ACC112 (cell line): ENCODE measurements at regions not wholly inside any gene's neighbourhood (a gene's known extent, or its start where the extent isn't known, plus 50 kb on each side); places are given as distances from the start of the nearest gene placed in this dataset.
A peak's percentile ranks its signal among the peaks of the same experiment; 100 is the strongest.

Source experiments
- H2AFZ ChIP-seq: fragments of 200-600 bp; sonication (generic); one replicate; pipeline ENCODE4 v1.6.0; 2017; ENCODE audit warnings: antibody characterized with exemption, low read length; ENCODE audit not compliant: unreplicated experiment
- H3K27ac ChIP-seq: fragments of 200-600 bp; sonication (generic); 2 replicates; pipeline ENCODE4 v1.5.1; 2014; ENCODE audit warnings: low read depth, mild to moderate bottlenecking, antibody characterized with exemption, low read length, moderate library complexity
- H3K27me3 ChIP-seq: fragments of 200-600 bp; sonication (generic); 2 replicates; pipeline ENCODE4 v1.6.1; 2014; ENCODE audit warnings: mild to moderate bottlenecking, antibody characterized with exemption, low read length, moderate library complexity, mixed read lengths; ENCODE audit not compliant: insufficient read depth
- H3K36me3 ChIP-seq: fragments of 200-600 bp; sonication (generic); 2 replicates; pipeline ENCODE4 v1.6.1; 2016; ENCODE audit warnings: mild to moderate bottlenecking, antibody characterized with exemption, low read length, moderate library complexity, mixed read lengths; ENCODE audit not compliant: insufficient read depth
- H3K4me1 ChIP-seq: fragments of 200-600 bp; sonication (generic); one replicate; pipeline ENCODE4 v1.6.1; 2016; ENCODE audit warnings: low read length, mixed read lengths; ENCODE audit not compliant: insufficient read depth, unreplicated experiment, control insufficient read depth
- H3K4me3 ChIP-seq: fragments of 200-600 bp; sonication (generic); 2 replicates; pipeline ENCODE4 v1.5.1; 2014; ENCODE audit warnings: mild to moderate bottlenecking, low read depth, low read length
- H3K79me2 ChIP-seq: fragments of 200-600 bp; sonication (generic); one replicate; pipeline ENCODE4 v1.6.0; 2016; ENCODE audit warnings: low read length; ENCODE audit not compliant: control insufficient read depth, unreplicated experiment, insufficient read depth

DNA sequence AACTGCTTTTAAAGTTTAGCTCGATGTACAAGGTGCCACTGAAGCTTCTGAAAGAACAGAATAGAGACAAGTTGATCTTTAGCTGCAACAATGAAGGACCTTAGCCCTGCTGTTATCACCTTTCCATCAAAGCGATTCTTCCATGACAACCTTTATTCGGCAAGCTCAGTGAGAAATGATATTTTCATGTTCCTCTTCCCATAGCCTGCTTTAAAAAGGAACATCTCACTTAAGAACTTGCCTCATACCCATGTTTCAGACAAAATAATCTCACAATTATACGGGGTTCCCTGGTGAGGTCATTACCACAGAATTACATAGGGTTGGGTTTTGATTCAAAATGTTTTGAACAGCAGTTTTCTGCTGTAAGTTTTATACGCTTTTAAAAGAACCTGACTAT is 264.2 kb downstream of the THBS2 start:
- Histone ChIP-seq H3K4me3 (no peak overlapping the region), H3K27ac (no peak overlapping the region), H3K4me1 (no peaks in the 10 kb centered on the region), H3K36me3 (no peaks in the 10 kb centered on the region), H2AFZ (no peak overlapping the region), H3K79me2 (no peaks in the 10 kb centered on the region), H3K27me3 (no peaks in the 10 kb centered on the region)

DNA sequence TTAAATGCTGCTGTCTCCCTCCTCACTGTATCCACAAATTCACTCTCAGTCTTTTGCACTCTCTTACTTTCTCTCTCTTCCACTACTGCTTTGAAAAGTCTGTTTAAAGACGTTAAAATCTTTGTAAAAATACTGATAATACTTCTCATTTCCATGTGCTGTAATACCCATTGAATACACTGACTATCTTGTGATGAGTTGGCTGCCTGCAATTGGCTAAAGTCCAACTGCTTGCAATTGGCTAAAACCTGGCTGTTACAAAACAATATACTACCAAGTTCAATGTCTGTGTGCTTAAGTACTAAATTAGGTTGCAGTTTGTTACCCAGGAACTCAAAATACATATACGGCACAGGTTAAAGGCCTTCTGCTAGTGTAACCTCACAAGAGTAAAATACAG is 264.8 kb downstream of the THBS2 start:
- H3K27ac ChIP-seq: no peak overlapping the region
- no peaks in the 10 kb centered on the region for H3K36me3 ChIP-seq
- no peak overlapping the region for H3K4me3 ChIP-seq
- no peaks in the 10 kb centered on the region for H3K4me1 ChIP-seq
- H3K27me3 ChIP-seq: no peaks in the 10 kb centered on the region
- no peaks in the 10 kb centered on the region for H3K79me2 ChIP-seq
- H2AFZ ChIP-seq: no peak overlapping the region

DNA sequence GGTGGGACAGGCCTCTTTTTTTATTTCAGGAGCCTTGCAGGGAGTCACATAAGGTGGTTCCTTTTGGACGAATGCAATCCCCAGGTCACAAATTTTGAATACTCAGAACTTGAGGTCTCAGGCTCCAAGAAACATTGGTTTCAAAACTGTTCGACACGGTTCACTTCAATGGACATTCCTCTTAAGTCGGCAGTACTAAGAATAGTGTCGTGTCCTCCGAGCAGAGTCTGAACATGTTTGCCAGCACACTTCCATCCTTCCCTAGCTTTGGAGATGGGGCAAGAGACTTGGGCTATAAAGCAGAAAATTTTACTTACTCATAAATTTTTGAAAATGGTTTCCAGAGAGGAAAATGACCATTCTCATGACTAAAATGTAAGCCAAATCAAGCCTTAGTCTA is 265.4 kb downstream of the THBS2 start:
- no peaks in the 10 kb centered on the region for H3K36me3 ChIP-seq
- no peaks in the 10 kb centered on the region for H3K27me3 ChIP-seq
- H3K4me1 ChIP-seq: no peaks in the 10 kb centered on the region
- H3K27ac ChIP-seq: no peak overlapping the region
- H2AFZ ChIP-seq: no peak overlapping the region
- H3K79me2 ChIP-seq: no peaks in the 10 kb centered on the region
- H3K4me3 ChIP-seq: no peak overlapping the region

DNA sequence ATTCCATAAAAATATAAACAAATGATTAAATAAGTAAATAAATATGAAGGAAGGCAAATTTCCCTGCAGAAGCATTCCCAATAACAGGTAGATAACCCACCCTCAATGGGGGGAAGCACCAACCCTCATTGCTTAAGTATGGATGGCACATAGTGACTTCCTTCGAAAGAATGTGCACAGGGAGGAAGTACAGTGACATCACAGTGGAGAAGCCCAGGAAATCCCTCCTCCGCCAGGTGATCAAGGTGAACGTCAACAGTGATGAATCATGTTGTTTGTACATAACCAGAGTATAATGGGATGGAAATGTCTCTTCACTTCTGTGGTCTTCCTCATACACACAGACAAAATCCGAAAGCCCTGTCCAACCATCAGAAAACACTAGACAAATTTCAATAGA is 267.9 kb downstream of the THBS2 start:
- Histone ChIP-seq H3K79me2 (no peaks in the 10 kb centered on the region), H2AFZ (no peak overlapping the region), H3K4me3 (no peak overlapping the region), H3K27ac (no peak overlapping the region), H3K27me3 (no peaks in the 10 kb centered on the region), H3K36me3 (no peaks in the 10 kb centered on the region), H3K4me1 (no peaks in the 10 kb centered on the region)

DNA sequence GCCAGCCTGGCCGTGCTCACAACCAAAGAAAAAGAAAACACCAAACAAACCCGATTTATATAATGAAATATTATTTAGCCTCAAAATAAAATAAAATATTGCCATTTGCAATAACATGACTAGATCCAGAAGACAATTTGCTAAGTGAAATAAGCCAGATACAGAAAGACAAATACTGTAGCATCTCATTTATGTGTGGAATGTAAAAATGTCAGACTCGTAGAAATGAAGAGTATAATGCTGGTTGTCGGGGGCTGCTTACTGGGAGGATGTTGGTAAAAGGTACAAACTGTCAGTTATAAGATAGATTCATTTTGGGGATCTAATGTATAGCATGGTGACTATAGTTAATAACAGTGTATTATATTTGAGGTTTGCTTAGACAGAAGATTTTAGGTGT is 269.7 kb downstream of the THBS2 start:
- no peaks in the 10 kb centered on the region for H3K27me3 ChIP-seq
- H3K27ac ChIP-seq: no peak overlapping the region

DNA sequence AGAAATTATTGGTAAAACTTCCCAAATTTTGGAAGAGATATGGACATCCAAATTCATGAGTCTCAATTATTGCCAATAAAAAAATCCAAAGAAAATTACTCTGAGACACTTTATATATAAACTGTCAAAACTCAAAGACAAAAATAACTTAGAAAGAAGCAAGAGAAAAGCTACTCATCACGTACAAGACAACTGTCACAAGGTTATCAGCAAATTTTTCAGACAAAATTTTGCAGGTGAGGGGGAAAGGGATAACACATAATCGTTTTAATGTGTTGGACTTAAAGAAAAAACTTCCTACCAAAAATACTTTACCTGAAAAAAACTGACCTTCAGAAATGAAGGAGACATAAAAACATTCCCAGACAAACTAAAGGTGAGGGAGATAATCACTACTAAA is 272.5 kb downstream of the THBS2 start:
- Histone ChIP-seq H3K4me1 (no peaks in the 10 kb centered on the region), H3K36me3 (no peaks in the 10 kb centered on the region), H3K27ac (no peak overlapping the region), H2AFZ (no peak overlapping the region), H3K27me3 (no peaks in the 10 kb centered on the region), H3K4me3 (no peak overlapping the region), H3K79me2 (no peaks in the 10 kb centered on the region)

More for the DNA sequence above, 269.7 kb downstream of the THBS2 start:
- Histone ChIP-seq H3K4me1 (no peaks in the 10 kb centered on the region), H3K4me3 (no peak overlapping the region), H3K79me2 (no peaks in the 10 kb centered on the region), H3K36me3 (no peaks in the 10 kb centered on the region), H2AFZ (no peak overlapping the region)

DNA sequence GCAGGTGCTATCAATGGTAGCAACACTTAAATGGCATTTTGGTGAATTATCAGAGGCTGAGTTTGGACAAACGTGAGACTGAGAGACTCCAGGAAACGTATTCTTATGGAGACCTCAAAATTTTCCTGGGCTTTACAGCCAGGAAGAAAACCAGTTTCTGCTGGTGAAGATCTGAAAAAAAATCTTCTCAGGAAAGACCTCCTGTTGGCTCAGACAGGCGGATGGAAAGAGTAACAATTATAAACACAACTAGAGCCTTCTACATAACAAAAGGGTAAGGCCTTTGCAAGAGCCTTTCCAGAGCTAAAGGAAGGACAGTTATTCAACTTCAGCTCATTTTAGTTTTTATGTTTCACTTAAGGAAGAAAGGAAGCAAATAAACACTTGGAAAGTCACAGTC is 274.4 kb downstream of the THBS2 start:
- Histone ChIP-seq H3K27ac (no peak overlapping the region), H3K4me1 (no peaks in the 10 kb centered on the region), H3K27me3 (no peaks in the 10 kb centered on the region), H3K79me2 (no peaks in the 10 kb centered on the region), H3K4me3 (no peak overlapping the region), H3K36me3 (no peaks in the 10 kb centered on the region), H2AFZ (no peak overlapping the region)

DNA sequence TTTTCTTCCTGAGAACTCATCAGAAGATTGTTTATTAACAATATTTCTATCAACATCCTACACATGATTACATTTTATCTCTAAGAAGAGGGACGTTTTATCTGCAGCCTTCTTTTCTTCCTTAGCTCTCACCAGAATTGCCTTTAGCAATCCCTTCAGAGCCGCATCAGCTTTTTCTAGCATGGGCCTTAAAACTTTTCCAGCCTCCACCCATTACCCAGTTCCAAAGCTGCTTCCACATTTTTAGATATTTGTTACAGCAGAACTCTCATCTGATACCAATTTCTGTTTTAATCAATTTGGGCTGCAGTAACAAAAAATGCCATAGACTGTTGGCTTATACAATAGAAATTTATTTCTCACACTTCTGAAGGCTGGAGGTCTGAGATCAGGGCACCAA is 281.5 kb downstream of the THBS2 start:
- Histone ChIP-seq H3K27me3 (no peaks in the 10 kb centered on the region), H3K4me3 (no peak overlapping the region), H3K4me1 (peaks cover 10% of the 10 kb centered on the region), H2AFZ (no peak overlapping the region), H3K27ac (no peak overlapping the region), H3K36me3 (no peaks in the 10 kb centered on the region), H3K79me2 (no peaks in the 10 kb centered on the region)

DNA sequence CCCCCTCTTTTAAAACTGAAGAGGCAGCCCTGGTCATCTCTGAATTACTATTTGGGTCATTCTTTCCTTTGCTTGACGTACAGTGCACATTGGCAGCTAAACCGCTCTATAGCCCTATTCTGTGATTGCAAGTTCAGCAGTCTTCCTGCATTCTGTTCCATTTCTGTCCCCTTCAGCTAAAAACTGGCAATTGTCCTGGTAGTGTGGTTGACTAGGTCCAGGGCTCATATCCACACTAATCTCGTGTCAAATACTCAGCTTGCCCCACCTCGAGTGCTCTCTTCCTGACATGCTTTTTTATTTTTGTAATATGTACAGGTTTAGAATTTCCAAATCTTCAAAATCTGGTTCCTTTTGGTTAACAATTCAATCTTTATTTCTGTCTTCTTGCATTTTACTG is 282.1 kb downstream of the THBS2 start:
- Histone ChIP-seq H3K27me3 (no peaks in the 10 kb centered on the region), H2AFZ (no peak overlapping the region), H3K27ac (no peak overlapping the region), H3K4me3 (no peak overlapping the region), H3K4me1 (peaks cover 11% of the 10 kb centered on the region), H3K36me3 (no peaks in the 10 kb centered on the region), H3K79me2 (no peaks in the 10 kb centered on the region)

DNA sequence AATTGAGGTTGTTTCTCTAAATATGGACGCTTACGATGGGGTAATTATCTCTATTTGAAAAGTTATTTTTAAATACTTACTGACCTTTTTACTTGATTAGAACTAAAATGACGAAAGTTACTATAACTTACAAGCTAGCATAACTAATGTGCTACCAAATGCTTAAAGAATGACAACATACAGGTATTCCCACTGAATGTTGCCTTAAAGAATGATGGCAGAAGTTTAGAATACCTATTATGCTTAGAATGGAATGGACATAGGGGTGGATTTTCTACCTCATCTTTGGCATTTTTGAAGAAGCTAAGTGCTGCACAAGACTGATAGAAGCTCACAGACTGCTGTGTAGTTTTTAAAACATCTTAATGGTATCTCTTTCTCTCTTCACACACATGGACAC is 284.8 kb downstream of the THBS2 start:
- Histone ChIP-seq H3K4me1 (peaks cover 11% of the 10 kb centered on the region), H3K27me3 (no peaks in the 10 kb centered on the region), H3K79me2 (no peaks in the 10 kb centered on the region), H3K27ac (no peak overlapping the region), H3K4me3 (no peak overlapping the region), H2AFZ (no peak overlapping the region), H3K36me3 (no peaks in the 10 kb centered on the region)

DNA sequence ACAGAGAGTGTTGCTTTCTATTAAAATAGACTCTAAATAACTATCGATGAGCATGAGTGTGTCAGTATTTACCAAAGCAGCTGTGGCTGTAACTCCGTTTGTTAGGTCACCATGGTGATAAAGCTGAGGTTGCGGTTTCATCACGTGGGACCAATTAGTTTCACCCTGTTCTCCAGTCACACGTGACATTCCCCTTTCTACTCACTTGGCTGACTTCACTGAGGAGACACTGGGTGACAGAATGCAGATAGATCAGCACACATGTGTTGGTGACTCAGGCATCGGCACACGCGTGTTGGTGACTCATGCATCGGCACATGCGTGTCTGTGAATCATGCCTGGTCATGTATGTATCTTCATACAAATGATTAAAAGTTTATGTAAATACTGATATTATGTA is 285.4 kb downstream of the THBS2 start:
- no peaks in the 10 kb centered on the region for H3K79me2 ChIP-seq
- no peaks in the 10 kb centered on the region for H3K36me3 ChIP-seq
- no peaks in the 10 kb centered on the region for H3K27me3 ChIP-seq
- H3K4me1 ChIP-seq: peaks cover 11% of the 10 kb centered on the region
- H3K4me3 ChIP-seq: no peak overlapping the region
- peak overlapping the region; percentile 11; the same call in 1 of the 2 replicates for H3K27ac ChIP-seq
- H2AFZ ChIP-seq: no peak overlapping the region
